Breast epithelium (tissue), 3 donors: ENCODE measurements at regions not wholly inside any gene's neighbourhood (a gene's known extent, or its start where the extent isn't known, plus 50 kb on each side); places are given as distances from the start of the nearest gene placed in this dataset.

ENCODE experiments used
- POLR2AphosphoS5 ChIP-seq, 3 donors: sonication (generic); formaldehyde crosslinking; IDR thresholded peaks; one replicate each; pipeline ENCODE4 v1.6.1; 2017; ENCODE audit warnings: antibody characterized with exemption in 3 of 3
- TF ChIP-seq, protein P1 (sequence below), 3 donors: fragments of 450-650 bp; IDR thresholded peaks; one replicate each; pipeline ENCODE4 v1.5.1; 2016 to 2017; ENCODE audit warnings: antibody characterized with exemption in 3 of 3, mild to moderate bottlenecking in 3 of 3, moderate library complexity in 3 of 3

GRCh38 chr18:44411262-44411905 is 269.3 kb upstream of the SETBP1 start:
- TF ChIP-seq, protein P1, sequence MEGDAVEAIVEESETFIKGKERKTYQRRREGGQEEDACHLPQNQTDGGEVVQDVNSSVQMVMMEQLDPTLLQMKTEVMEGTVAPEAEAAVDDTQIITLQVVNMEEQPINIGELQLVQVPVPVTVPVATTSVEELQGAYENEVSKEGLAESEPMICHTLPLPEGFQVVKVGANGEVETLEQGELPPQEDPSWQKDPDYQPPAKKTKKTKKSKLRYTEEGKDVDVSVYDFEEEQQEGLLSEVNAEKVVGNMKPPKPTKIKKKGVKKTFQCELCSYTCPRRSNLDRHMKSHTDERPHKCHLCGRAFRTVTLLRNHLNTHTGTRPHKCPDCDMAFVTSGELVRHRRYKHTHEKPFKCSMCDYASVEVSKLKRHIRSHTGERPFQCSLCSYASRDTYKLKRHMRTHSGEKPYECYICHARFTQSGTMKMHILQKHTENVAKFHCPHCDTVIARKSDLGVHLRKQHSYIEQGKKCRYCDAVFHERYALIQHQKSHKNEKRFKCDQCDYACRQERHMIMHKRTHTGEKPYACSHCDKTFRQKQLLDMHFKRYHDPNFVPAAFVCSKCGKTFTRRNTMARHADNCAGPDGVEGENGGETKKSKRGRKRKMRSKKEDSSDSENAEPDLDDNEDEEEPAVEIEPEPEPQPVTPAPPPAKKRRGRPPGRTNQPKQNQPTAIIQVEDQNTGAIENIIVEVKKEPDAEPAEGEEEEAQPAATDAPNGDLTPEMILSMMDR (IDR thresholded peaks at IDR 0.05) = no peak
- no peak for TF ChIP-seq POLR2AphosphoS5 (IDR thresholded peaks at IDR 0.05)
